ENCODE measurements at regions not wholly inside any gene's neighbourhood (a gene's known extent, or its start where the extent isn't known, plus 50 kb on each side); places are given as distances from the start of the nearest gene placed in this dataset.

DNA sequence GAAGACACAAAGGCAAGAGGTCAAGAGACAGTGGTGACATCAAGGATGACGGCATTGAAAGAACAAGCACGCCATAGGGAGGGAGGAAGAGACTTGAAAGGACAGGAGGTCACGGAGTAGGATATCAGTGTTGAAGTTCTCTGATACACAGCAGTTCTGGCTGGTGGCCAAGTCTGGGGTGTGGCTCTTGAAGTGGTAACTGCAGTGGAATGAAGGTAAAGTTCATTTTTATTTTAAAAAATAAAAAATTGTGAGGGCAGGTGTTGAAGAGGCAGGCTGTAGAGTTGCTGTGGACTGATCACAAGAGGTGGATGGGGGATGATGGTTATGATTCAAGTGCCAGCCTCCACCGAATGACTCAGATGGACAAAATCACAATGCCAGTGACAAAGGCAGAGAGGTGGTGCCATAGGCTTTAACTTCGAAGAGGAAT lies 53.2 kb upstream of the BMP2 start:
- TF ChIP-seq, protein P1, sequence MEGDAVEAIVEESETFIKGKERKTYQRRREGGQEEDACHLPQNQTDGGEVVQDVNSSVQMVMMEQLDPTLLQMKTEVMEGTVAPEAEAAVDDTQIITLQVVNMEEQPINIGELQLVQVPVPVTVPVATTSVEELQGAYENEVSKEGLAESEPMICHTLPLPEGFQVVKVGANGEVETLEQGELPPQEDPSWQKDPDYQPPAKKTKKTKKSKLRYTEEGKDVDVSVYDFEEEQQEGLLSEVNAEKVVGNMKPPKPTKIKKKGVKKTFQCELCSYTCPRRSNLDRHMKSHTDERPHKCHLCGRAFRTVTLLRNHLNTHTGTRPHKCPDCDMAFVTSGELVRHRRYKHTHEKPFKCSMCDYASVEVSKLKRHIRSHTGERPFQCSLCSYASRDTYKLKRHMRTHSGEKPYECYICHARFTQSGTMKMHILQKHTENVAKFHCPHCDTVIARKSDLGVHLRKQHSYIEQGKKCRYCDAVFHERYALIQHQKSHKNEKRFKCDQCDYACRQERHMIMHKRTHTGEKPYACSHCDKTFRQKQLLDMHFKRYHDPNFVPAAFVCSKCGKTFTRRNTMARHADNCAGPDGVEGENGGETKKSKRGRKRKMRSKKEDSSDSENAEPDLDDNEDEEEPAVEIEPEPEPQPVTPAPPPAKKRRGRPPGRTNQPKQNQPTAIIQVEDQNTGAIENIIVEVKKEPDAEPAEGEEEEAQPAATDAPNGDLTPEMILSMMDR (IDR thresholded peaks at IDR 0.05; ENCODE audit: low read depth, low read length), result no peak
- no peak for TF ChIP-seq EZH2phosphoT487 (IDR thresholded peaks at IDR 0.05; ENCODE audit: low read depth)
